GM12878 (cell line): ENCODE measurements at regions not wholly inside any gene's neighbourhood (a gene's known extent, or its start where the extent isn't known, plus 50 kb on each side); places are given as distances from the start of the nearest gene placed in this dataset.

Experiments used
- ATAC-seq: fragments of 200-7000 bp; cut with Tn5 transposase; 3 replicates; pipeline ENCODE4 v1.9.1; 2020; ENCODE audit warnings: mild to moderate bottlenecking, moderate library complexity
- BruUV-seq: library from RNA; stranded (reverse); fragments of 400-500 nt; replicated peaks from 2 replicates; lab custom pipeline; 2021; lab: Mats Ljungman, UMichigan
- CTCF ChIA-PET: fragments of 300-600 bp; sonication (Branson Sonifier 250); formaldehyde crosslinking; extraction: SDS; loops from one replicate; lab custom pipeline; 2021; ENCODE audit warnings: inconsistent platforms; lab: Yijun Ruan, JAX
- POLR2A ChIA-PET: fragments of 350-600 bp; formaldehyde crosslinking; extraction: SDS; loops from one replicate; lab custom pipeline; 2021; ENCODE audit warnings: inconsistent platforms; lab: Charles Lee
- RAD21 ChIA-PET: fragments of 300-600 bp; sonication (Branson Sonifier 250); formaldehyde crosslinking; loops from one replicate; lab custom pipeline; 2023; ENCODE audit warnings: antibody characterized with exemption; ENCODE audit not compliant: unreplicated experiment; lab: Charles Lee
- SMC1A ChIA-PET: fragments of 300-600 bp; sonication (Branson Sonifier 250); formaldehyde crosslinking; loops from one replicate; lab custom pipeline; 2023; ENCODE audit not compliant: unreplicated experiment, uncharacterized antibody; lab: Charles Lee
- DNase-seq: peaks from one replicate; pipeline ENCODE4 v3.0.0-alpha.2; 2011; ENCODE audit warnings: low read depth, low spot score
- FAIRE-seq: peaks from 3 replicates; lab custom pipeline; 2011; peaks lifted over from hg19 to GRCh38; lab: Jason Lieb, UNC
- H2AFZ ChIP-seq: 2 replicates; pipeline ENCODE4 v1.6.0; 2011; ENCODE audit warnings: low read depth, low read length, control low read depth; ENCODE audit not compliant: control insufficient read depth
- H3K27ac ChIP-seq: 2 replicates; pipeline ENCODE4 v1.5.1; 2011; ENCODE audit warnings: control low read depth; ENCODE audit not compliant: control insufficient read depth, insufficient read depth
- H3K27me3 ChIP-seq, 2 experiments: replicated peaks in 1 of 2; 2 replicates each; pipeline versions ENCODE4 v1.6.0 to v1.6.1; 2011; ENCODE audit warnings: low read length in 1 of 2; ENCODE audit not compliant: control insufficient read depth in 2 of 2, insufficient read depth in 2 of 2
- H3K36me3 ChIP-seq, 2 experiments: 2 replicates each; pipeline ENCODE4 v1.5.1; 2011; ENCODE audit warnings: low read length in 1 of 2; ENCODE audit not compliant: control insufficient read depth in 2 of 2, insufficient read depth in 2 of 2
- H3K4me1 ChIP-seq: 2 replicates; pipeline ENCODE4 v1.6.1; 2011; ENCODE audit warnings: mild to moderate bottlenecking, low read length, moderate library complexity, mixed read lengths; ENCODE audit not compliant: control insufficient read depth, insufficient read depth
- H3K4me2 ChIP-seq: 2 replicates; pipeline ENCODE4 v1.6.0; 2011; ENCODE audit warnings: control low read depth; ENCODE audit not compliant: control insufficient read depth, insufficient read depth
- H3K4me3 ChIP-seq: fragments of 200-600 bp; sonication (generic); 2 replicates; pipeline ENCODE4 v1.5.1; 2016
- H3K79me2 ChIP-seq: 2 replicates; pipeline ENCODE4 v1.6.0; 2011; ENCODE audit warnings: low read length; ENCODE audit not compliant: control insufficient read depth, insufficient read depth
- H3K9ac ChIP-seq: 2 replicates; pipeline ENCODE4 v1.8.0; 2011; ENCODE audit warnings: low read length, control low read depth, mixed read lengths; ENCODE audit not compliant: control insufficient read depth, insufficient read depth
- H3K9me3 ChIP-seq: replicated peaks from 3 replicates; pipeline ENCODE4 v1.5.1; 2011; ENCODE audit warnings: mild to moderate bottlenecking, low read length; ENCODE audit not compliant: control insufficient read depth, insufficient read depth
- H4K20me1 ChIP-seq: 2 replicates; pipeline ENCODE4 v1.6.0; 2011; ENCODE audit not compliant: control insufficient read depth, insufficient read depth
- ATF2 ChIP-seq: IDR thresholded peaks from 2 replicates; pipeline ENCODE4 v1.6.1; 2012; ENCODE audit warnings: low read length, inconsistent platforms
- ELK1 ChIP-seq: IDR thresholded peaks from 2 replicates; pipeline ENCODE4 v1.6.1; 2012; ENCODE audit warnings: low read depth, low read length, improper control_type of control experiment
- FOXM1 ChIP-seq: IDR thresholded peaks from 2 replicates; pipeline ENCODE4 v1.6.1; 2012; ENCODE audit warnings: low read depth, mild to moderate bottlenecking, inconsistent platforms, low read length, moderate library complexity
- HCFC1 ChIP-seq: fragments of 150-350 bp; IDR thresholded peaks from 2 replicates; pipeline ENCODE4 v1.6.1; 2014; ENCODE audit warnings: low read length
- HDAC2 ChIP-seq: fragments of 200-600 bp; sonication (generic); IDR thresholded peaks from 2 replicates; pipeline ENCODE4 v1.6.1; 2017
- IKZF1 ChIP-seq: fragments of 450-650 bp; conservative IDR thresholded peaks from 2 replicates; pipeline ENCODE4 v1.6.1; 2017; ENCODE audit warnings: antibody characterized with exemption, mild to moderate bottlenecking
- KDM1A ChIP-seq: fragments of 200-600 bp; sonication (generic); IDR thresholded peaks from 2 replicates; pipeline ENCODE4 v1.6.1; 2016; ENCODE audit warnings: borderline replicate concordance
- RCOR1 ChIP-seq: conservative IDR thresholded peaks from 2 replicates; pipeline ENCODE4 v1.6.1; 2012; ENCODE audit warnings: low read depth, low read length, improper control_type of control experiment
- STAT3 ChIP-seq: IDR thresholded peaks from 2 replicates; pipeline ENCODE4 v1.6.1; 2011; ENCODE audit warnings: low read depth, low read length, improper control_type of control experiment
- ZNF384 ChIP-seq: IDR thresholded peaks from 2 replicates; pipeline ENCODE4 v1.6.1; 2012; ENCODE audit warnings: low read depth, mild to moderate bottlenecking, low read length, improper control_type of control experiment, borderline replicate concordance
- ZZZ3 ChIP-seq: IDR thresholded peaks from 2 replicates; pipeline ENCODE4 v1.6.1; 2011; ENCODE audit warnings: low read depth; ENCODE audit not compliant: control insufficient read depth, insufficient read length
- WGBS: methylation state at CpG from one replicate; pipeline ENCODE4 v1.1.6; 2016; ENCODE audit warnings: low lambda C conversion rate; ENCODE audit not compliant: insufficient replicate concordance, insufficient coverage; ENCODE audit errors: missing lambda C conversion rate; 5-methylcytosine and 5-hydroxymethylcytosine counted together
- in situ Hi-C: fragments of 300-500 bp; cut with MboI; formaldehyde crosslinking; loops from 9 replicates; pipeline ENCODE4 v1.14.3; 2018; ENCODE audit warnings: mixed read lengths
- intact Hi-C: fragments of 100-400 bp; cut with micrococcal nuclease; formaldehyde crosslinking; loops from one replicate; pipeline ENCODE4 v1.14.2; 2022; ENCODE audit not compliant: unreplicated experiment

- no peak for TF ChIP-seq ATF2
- no peak for TF ChIP-seq HCFC1
- TF ChIP-seq ELK1, result no peak
- TF ChIP-seq IKZF1, result no peak
- no peak for TF ChIP-seq RCOR1
- no peak for TF ChIP-seq ZZZ3
- no peak for TF ChIP-seq STAT3
- TF ChIP-seq FOXM1, result no peak
- TF ChIP-seq KDM1A, result no peak
- TF ChIP-seq HDAC2, result no peak
- TF ChIP-seq, all 136 proteins: peak for 0
These were observed 121.3 kb upstream of the THBS1 start (continued) for GRCh38 chr15:39459548-39459947.

GRCh38 chr15:39460748-39461147, 120.1 kb upstream of the THBS1 start:
- no peak for ATAC-seq
- ChIA-PET RAD21 (no interaction called here), SMC1A (interaction anchor here (1.5 kb wide), 1 partner anchor 12 kb away, joined by 3 read pairs; no protein-coding TSS in a partner anchor), POLR2A (no interaction called here), CTCF (interaction anchor here (1.0 to 1.3 kb wide), 2 partner anchors 11 to 51 kb away, joined by 3 read pairs; no protein-coding TSS in a partner anchor)
- Histone ChIP-seq H3K9me3 (no peaks in the 10 kb centered on the region; the same call in 2 of the 3 replicates), H3K9ac (no peak overlapping the region), H3K27ac (no peak overlapping the region), H2AFZ (no peak overlapping the region), H3K4me1 (no peaks in the 10 kb centered on the region), H3K36me3 (no peaks in the 10 kb centered on the region), H3K27me3 (no peaks in the 10 kb centered on the region), H4K20me1 (no peaks in the 10 kb centered on the region), H3K4me2 (no peak overlapping the region), H3K4me3 (no peak overlapping the region), H3K79me2 (no peaks in the 10 kb centered on the region)
- in situ Hi-C loops, result no loop called here
- WGBS, result 63% methylated on average over 7 of the region's 7 CpGs
- BruUV-seq, result no TSS peak
- FAIRE-seq, result no peak
- intact Hi-C loops, result no loop called here
- DNase-seq, result no peak
- no peak for TF ChIP-seq ZNF384
